ENCODE measurements at regions not wholly inside any gene's neighbourhood (a gene's known extent, or its start where the extent isn't known, plus 50 kb on each side); places are given as distances from the start of the nearest gene placed in this dataset.

DNA sequence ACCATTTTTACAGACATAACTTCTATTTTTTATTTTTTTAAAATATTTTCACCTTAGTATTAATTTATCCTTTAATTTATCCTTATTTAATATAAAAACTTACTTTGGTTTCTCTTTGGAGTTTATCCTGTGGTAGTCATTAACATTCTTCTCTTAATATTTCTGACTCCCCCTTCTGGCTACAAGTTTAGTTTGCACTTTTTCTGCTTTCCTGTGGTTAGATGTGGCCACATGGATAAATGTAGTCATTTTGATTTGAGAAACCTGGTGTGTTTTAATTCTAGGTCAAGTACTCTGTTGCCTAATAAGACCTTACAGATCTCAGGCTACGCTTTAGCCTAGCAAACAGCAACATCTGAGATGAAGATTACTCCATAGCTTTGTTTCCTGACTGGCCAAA lies 1187.5 kb downstream of the HACE1 start:
- no peak for TF ChIP-seq POLR2A (IDR thresholded peaks at IDR 0.05)
- TF ChIP-seq CTCF (IDR thresholded peaks at IDR 0.05): no peak
- TF ChIP-seq POLR2AphosphoS5 (IDR thresholded peaks at IDR 0.05): no peak
- TF ChIP-seq EP300 (IDR thresholded peaks at IDR 0.05): no peak
- 86% methylated on average over 1 of the region's 1 CpG for WGBS
- DNase-seq (ENCODE audit: low spot score in 2 of 2): no peak
- Histone ChIP-seq H3K4me3 (no peak overlapping the region), H3K27me3 (no peaks in the 10 kb centered on the region), H3K9me3 (no peaks in the 10 kb centered on the region), H3K4me1 (no peaks in the 10 kb centered on the region), H3K36me3 (no peaks in the 10 kb centered on the region), H3K27ac (no peak overlapping the region)

DNA sequence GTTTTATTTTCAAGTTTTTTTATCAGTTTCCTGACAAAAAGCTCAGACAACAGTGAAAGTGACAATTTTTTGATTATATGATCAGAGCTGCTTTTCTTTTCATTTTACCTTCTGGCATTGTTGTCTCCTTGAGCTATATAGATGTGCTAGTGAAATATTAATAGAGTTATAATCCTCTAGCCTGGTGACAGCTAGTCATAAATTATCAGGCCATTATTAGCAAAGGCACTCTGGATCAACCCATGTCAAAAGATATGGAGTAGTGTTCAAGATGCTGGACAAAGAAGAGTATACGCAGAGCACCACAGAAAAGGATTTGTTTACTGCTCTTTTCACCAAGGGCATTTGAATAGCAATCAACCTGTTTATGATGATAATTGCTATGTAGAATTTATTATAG lies 1230.1 kb downstream of the HACE1 start:
- 78% methylated on average over 1 of the region's 1 CpG for WGBS
- H3K27ac ChIP-seq: no peak overlapping the region
- no peaks in the 10 kb centered on the region for H3K36me3 ChIP-seq
- H3K4me3 ChIP-seq: no peak overlapping the region
- no peak for DNase-seq (ENCODE audit: low spot score in 2 of 2)
- no peaks in the 10 kb centered on the region for H3K4me1 ChIP-seq
- H3K27me3 ChIP-seq: no peaks in the 10 kb centered on the region
- TF ChIP-seq EP300 (IDR thresholded peaks at IDR 0.05) (no peak), CTCF (IDR thresholded peaks at IDR 0.05) (no peak), POLR2AphosphoS5 (IDR thresholded peaks at IDR 0.05) (no peak), POLR2A (IDR thresholded peaks at IDR 0.05) (no peak)
- no peaks in the 10 kb centered on the region for H3K9me3 ChIP-seq

GRCh38 chr6:103617642-103618041 lies 1242.1 kb downstream of the HACE1 start:
- WGBS: 91% methylated on average over 1 of the region's 1 CpG
- Histone ChIP-seq H3K27ac (no peak overlapping the region), H3K4me3 (no peak overlapping the region), H3K9me3 (no peaks in the 10 kb centered on the region), H3K36me3 (no peaks in the 10 kb centered on the region), H3K4me1 (no peaks in the 10 kb centered on the region), H3K27me3 (no peaks in the 10 kb centered on the region)
- no peak for TF ChIP-seq POLR2A (IDR thresholded peaks at IDR 0.05)
- TF ChIP-seq EP300 (IDR thresholded peaks at IDR 0.05): no peak
- TF ChIP-seq POLR2AphosphoS5 (IDR thresholded peaks at IDR 0.05): no peak
- no peak for TF ChIP-seq CTCF (IDR thresholded peaks at IDR 0.05)
- DNase-seq (ENCODE audit: low spot score in 2 of 2): no peak

DNA sequence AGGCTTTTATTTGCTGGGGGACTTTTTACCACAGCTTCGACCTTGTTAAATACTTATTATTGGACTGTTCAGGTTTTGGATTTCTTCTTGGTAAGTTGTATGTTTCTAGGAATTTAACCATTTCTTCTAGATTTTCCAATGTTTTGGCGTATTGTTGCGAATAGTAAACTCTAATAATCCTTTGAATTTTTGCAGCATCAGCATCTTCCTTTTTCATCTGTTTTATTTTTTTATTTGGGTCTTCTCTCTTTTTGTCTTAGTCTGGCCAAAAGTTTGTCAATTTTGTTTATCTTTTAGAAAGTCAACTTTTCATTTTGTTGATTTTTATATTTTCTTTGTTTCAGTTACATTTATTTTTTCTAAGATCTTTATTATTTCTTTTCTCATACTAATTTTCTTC lies 1272.0 kb downstream of the HACE1 start:
- WGBS: 76% methylated on average over 3 of the region's 3 CpGs
- H3K27ac ChIP-seq: no peak overlapping the region
- TF ChIP-seq POLR2AphosphoS5 (IDR thresholded peaks at IDR 0.05) (no peak), EP300 (IDR thresholded peaks at IDR 0.05) (no peak), POLR2A (IDR thresholded peaks at IDR 0.05) (no peak), CTCF (IDR thresholded peaks at IDR 0.05) (no peak)
- H3K4me1 ChIP-seq: no peaks in the 10 kb centered on the region
- H3K9me3 ChIP-seq: no peaks in the 10 kb centered on the region
- DNase-seq (ENCODE audit: low spot score in 2 of 2): no peak
- H3K27me3 ChIP-seq: no peaks in the 10 kb centered on the region
- H3K4me3 ChIP-seq: no peak overlapping the region
- no peaks in the 10 kb centered on the region for H3K36me3 ChIP-seq

DNA sequence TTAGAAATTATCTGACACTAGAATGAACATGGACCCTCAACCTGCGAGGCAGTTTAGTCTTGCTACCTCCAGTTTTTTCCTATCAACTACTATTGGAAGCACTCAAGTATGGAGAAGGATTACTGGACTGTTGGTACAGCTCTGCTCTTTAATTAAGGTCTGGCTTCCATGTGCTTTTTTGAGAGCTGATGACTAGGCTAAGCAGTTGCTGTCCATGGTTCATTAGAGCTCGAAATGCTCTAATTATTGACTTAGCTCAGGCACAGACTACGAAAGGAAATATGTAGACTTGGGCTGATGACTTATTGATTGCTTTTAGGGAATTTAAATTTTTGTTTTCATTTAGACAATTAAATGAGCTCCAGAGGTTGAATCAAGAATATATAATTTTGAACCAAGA lies 1281.6 kb downstream of the HACE1 start:
- no peaks in the 10 kb centered on the region for H3K9me3 ChIP-seq
- WGBS: 85% methylated on average over 3 of the region's 3 CpGs
- no peaks in the 10 kb centered on the region for H3K27me3 ChIP-seq
- H3K36me3 ChIP-seq: no peaks in the 10 kb centered on the region
- no peak overlapping the region for H3K27ac ChIP-seq
- DNase-seq (ENCODE audit: low spot score in 2 of 2): no peak
- TF ChIP-seq POLR2A (IDR thresholded peaks at IDR 0.05) (no peak), EP300 (IDR thresholded peaks at IDR 0.05) (no peak), CTCF (IDR thresholded peaks at IDR 0.05) (no peak), POLR2AphosphoS5 (IDR thresholded peaks at IDR 0.05) (no peak)
- H3K4me1 ChIP-seq: no peaks in the 10 kb centered on the region
- no peak overlapping the region for H3K4me3 ChIP-seq
